Sigmoid colon (tissue), 4 donors: ENCODE measurements at regions not wholly inside any gene's neighbourhood (a gene's known extent, or its start where the extent isn't known, plus 50 kb on each side); places are given as distances from the start of the nearest gene placed in this dataset.

Source experiments
- EP300 ChIP-seq, 4 donors: sonication (generic); formaldehyde crosslinking; IDR thresholded peaks; one replicate each; pipeline ENCODE4 v1.6.1; 2017; ENCODE audit warnings: antibody characterized with exemption in 4 of 4
- POLR2A ChIP-seq, 2 donors: fragments of 450-650 bp; IDR thresholded peaks; one replicate each; pipeline ENCODE4 v1.6.1; 2016; ENCODE audit warnings: antibody characterized with exemption in 2 of 2, mild to moderate bottlenecking in 2 of 2, moderate library complexity in 2 of 2
- POLR2AphosphoS5 ChIP-seq, 4 donors: sonication (generic); formaldehyde crosslinking; IDR thresholded peaks; one replicate each; pipeline ENCODE4 v1.6.1; 2017; ENCODE audit warnings: antibody characterized with exemption in 4 of 4
- TF ChIP-seq, protein P1 (sequence below), 4 experiments: fragments of 450-650 bp in 3 of 4; fragments of 200-600 bp in 1 of 4; IDR thresholded peaks; one replicate each; pipeline ENCODE4 v1.5.1; 2016 to 2019; ENCODE audit warnings: antibody characterized with exemption in 4 of 4, mild to moderate bottlenecking in 3 of 4, moderate library complexity in 2 of 4

DNA sequence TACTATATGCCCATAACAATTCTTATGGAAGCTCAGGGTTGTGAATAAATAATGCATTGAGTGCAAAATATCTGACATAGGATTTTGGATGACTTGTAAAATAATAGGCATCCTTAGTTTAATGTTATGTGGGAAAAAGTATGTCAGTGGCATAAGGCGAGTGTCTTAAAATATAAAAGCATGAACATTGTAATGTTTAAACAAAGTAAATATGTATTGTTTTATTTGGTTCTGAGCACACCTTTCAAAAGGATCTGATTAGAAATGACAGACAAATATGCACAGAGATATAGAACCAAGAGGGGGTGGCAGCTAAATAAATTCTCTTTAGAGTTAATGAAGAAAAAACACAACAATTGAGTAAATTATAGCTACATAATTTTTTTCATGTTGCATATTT is 51.3 kb upstream of the FOXP2 start:
- TF ChIP-seq, protein P1, sequence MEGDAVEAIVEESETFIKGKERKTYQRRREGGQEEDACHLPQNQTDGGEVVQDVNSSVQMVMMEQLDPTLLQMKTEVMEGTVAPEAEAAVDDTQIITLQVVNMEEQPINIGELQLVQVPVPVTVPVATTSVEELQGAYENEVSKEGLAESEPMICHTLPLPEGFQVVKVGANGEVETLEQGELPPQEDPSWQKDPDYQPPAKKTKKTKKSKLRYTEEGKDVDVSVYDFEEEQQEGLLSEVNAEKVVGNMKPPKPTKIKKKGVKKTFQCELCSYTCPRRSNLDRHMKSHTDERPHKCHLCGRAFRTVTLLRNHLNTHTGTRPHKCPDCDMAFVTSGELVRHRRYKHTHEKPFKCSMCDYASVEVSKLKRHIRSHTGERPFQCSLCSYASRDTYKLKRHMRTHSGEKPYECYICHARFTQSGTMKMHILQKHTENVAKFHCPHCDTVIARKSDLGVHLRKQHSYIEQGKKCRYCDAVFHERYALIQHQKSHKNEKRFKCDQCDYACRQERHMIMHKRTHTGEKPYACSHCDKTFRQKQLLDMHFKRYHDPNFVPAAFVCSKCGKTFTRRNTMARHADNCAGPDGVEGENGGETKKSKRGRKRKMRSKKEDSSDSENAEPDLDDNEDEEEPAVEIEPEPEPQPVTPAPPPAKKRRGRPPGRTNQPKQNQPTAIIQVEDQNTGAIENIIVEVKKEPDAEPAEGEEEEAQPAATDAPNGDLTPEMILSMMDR (IDR thresholded peaks at IDR 0.05) = no peak
- TF ChIP-seq POLR2A (IDR thresholded peaks at IDR 0.05) (no peak), POLR2AphosphoS5 (IDR thresholded peaks at IDR 0.05) (no peak), EP300 (IDR thresholded peaks at IDR 0.05) (no peak)
